Ecto neural progenitor cell (in vitro differentiated cells): ENCODE measurements at regions not wholly inside any gene's neighbourhood (a gene's known extent, or its start where the extent isn't known, plus 50 kb on each side); places are given as distances from the start of the nearest gene placed in this dataset.
A peak's percentile ranks its signal among the peaks of the same experiment; 100 is the strongest.

Source experiments
- DNase-seq: peaks from one replicate; pipeline ENCODE4 v3.0.0-alpha.2; 2018; ENCODE audit warnings: low spot score

DNA sequence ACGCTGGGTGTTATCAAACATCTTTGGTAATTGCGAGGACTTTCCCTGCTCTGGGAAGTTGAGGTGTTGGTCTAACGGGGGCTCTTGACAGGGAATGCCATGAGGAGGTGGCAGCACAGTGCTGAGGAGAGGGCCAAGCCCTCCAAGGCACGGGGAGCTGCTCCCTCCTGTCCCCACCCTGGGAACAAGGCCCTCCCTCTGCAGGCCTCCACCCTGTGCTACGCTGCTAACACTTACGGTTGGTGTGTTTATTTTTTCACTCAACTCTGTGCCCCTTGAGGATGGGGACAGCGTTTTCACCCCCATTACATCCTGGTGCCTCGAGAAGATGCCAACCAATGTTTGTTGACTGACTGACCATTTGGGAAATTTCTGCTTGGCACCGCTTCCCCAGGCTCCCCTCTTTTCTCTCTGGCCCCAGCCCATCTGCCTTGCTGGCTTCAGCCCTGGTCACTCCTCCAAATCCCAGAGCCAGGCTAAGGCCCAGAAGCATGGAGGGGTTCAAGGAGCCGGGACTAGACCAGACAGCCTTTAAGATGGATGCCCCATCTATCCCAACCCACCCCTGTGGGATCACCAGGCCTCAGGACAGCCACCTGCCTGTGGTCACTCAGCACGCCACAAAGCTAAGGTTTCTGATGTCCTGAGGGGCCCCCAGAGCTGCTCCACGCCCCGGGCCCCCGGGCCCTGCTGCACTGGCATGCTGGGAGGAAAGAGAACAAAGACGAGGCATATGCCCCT is 125.7 kb downstream of the BARX1 start:
- DNase-seq, result no peak

DNA sequence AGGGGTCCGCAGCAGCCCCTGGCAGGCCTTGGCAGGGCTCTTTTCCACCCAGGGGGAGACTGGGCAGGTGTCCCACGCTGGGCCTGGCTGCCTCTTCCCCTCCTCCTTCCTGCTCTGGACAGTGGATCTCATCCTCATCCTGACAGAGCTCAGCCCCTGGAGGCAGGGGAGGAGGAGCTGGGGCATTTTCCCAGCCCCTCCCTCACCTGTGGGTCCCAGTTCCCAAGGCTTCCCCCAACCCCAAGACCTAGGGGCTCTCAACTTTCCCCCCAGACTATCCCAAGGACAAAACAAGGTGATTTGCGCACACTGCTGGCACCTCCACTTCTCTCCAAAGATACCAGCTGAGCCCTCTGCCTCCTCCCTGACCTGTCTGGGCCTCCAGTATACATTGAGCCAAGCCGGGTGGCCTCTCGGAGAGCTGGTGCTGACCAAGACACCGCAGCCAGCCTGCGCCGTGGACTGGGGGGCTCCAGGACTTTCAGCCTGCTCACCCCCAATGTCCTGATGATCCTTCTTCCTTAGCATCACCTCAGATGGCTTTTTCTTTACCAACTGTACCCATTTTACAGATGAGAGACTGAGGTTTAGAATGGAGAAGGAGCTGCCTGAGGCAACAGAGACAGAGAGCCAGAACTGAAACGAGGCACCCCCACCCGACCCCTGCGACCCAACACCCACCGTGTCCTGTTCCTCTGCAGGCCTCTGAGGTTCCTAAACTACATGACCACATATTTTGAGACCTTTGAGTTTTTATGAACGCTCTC is 126.6 kb downstream of the BARX1 start:
- no peak for DNase-seq

DNA sequence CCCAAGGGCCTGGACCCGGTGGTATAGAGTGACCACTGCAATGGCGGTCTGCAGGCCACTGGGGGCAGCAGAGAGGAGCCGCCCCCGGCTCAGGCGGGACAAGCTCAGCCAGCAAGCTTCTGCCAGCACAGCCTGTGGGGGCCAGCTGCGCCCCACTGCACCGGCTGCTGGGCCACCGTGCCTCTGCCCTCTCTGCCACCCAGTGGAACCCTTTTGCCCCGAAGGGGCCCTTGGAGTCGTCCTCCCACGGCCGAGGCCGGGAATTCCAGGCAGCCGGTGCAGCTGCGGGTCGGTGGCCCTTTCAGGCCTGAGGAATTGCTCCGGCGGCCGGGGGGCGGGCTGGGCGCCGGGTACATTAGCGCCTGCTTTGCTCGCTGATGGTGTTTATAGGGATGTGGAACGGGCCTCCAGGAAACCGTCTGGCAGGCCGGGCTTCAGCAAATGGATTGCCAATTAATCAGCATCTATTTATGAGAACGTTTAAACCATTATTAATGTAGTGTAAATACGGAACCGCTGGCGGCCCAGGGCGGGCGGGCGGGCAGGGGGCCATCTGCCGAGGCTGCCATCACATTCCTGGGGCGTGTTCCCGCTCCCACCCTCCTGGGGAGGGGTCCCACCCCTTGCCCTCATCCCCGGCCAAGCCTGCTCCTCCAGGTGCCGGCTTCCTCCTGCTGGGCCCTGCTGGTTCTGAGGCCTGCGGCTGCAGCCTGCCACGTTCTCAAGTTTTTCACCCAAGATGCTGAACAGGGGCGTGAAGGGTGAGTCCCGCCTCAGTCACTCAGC is 127.4 kb downstream of the BARX1 start:
- peak; percentile 87 for DNase-seq

DNA sequence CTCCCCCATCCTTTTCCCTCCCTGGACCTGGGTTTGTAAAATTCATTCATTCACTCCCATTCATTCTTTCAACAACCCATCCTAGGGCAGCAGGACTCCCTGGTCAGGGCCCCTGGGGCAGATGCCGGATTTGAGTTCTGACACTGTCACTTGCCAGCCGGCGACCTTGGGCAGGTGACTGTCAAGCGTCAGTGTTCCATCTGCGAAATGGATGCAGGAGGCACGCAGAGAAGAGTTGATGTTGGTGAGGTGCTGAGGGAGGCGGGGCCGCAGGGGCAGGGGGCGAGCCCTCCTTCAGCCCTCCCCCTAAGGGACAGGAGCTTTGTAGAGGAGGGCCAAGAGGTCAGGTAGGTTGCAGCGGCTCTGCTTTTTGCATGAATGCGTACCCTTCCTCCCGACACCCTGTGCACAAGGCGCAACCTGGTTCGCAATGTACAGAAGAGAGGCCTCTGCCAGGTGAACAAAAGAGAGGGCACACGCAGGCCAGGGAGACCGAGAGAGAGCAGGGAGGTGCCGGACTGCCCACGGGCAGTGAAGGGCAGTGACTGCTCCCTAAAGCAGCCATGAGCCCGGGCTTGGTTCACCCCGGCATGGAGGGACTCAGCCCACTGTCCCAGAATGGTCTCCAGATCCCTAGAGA is 128.1 kb downstream of the BARX1 start:
- DNase-seq, result peak; percentile 47

DNA sequence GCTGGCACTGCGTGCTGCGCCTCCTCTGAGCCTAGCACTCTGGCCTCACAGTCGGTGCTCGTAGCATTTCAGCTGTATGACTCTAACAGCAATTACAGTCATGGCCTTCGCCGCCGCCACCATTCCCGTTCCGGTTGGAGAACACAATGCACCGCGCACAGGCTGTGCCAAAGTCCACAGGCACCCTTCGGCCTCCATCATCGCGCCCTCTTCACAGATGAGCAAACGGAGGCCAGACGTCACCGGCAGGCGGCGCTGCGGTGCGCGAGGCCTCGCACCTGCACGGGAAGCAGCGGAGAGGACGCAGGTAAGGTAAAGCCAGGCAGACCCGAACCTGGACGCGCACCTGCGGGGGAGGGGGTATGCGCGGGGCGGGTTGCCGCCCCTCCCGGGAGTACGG is 128.9 kb downstream of the BARX1 start:
- peak; percentile 54 for DNase-seq

DNA sequence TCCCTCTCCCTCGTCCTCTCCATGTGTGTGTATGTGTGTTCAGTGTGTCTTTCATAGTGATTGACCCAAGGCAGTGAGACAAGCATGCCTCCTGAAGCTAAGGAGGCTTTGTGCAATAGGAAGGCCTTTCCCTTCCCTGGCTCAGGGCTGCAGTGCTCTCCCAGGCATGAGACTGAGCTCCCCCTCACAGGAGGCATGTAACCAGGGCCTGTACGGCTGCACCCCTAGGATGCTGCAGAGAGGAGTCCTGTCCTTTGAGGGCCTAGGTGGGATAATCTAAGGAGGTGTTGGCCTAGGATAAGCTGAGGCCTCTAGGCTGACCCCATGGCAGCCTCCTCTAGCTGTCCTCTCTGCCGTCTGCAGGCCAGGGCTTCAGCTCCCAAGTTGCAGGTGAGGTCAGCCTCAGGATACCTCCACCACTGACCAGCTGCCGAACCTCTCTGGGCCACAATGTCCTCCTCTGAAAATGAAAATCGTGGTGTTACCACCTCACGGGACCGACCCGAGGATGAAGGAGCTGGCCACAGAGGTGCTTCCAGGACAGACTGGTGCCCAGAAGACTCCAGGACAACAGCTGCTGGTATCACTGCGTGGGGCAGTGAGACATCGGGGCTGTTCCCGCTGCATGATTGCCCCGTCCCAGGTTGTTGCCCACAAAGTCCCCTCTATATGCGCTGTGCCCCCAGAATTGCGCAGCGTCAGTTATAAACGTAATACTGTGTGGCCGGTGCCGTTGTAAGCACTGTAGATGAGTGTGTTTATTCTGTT is 129.6 kb downstream of the BARX1 start:
- peak; percentile 39 for DNase-seq

DNA sequence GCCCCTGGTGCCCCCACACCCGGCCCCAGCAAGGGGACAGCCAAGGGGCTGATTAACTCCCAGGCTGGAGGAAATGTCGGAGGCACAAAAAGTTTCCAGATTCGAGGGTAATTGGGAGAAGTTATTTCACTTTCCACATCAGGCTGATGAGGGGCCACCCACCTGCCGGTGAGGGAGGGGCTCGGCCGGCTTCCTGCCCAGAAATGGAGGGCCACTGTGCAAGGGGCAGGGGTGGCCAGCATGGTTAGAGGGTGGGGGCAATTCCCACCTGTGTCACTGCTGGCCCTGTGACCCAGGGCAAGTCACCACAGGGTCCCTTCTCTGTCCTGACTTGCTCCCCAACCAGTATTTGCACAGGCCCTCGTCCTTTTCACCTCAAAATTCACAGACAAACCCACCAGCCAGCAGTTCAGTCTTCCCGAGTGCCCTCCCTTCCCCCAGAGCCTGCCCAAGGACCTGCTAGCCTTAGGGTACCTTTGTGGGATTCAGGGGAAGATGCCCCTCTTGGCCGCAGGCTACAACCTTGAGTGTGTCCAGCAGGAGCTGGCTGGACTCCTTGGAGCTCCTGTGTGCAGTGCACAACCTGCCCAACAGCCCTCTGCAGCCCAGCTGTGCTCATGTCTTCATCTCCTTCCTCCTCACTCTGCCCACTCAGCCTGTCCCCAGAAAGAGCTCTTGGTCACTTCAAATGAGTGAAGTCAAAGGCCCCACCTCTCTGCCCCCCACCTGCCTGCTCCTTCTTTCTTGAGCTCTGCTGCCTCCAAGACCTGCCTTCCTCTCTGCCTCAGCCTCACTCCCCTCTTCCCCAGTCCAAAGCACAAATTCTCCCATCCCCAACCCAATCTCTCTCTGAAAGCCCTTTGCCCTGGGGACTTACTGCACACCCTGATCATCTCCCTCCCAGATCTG is 130.5 kb downstream of the BARX1 start:
- no peak for DNase-seq

DNA sequence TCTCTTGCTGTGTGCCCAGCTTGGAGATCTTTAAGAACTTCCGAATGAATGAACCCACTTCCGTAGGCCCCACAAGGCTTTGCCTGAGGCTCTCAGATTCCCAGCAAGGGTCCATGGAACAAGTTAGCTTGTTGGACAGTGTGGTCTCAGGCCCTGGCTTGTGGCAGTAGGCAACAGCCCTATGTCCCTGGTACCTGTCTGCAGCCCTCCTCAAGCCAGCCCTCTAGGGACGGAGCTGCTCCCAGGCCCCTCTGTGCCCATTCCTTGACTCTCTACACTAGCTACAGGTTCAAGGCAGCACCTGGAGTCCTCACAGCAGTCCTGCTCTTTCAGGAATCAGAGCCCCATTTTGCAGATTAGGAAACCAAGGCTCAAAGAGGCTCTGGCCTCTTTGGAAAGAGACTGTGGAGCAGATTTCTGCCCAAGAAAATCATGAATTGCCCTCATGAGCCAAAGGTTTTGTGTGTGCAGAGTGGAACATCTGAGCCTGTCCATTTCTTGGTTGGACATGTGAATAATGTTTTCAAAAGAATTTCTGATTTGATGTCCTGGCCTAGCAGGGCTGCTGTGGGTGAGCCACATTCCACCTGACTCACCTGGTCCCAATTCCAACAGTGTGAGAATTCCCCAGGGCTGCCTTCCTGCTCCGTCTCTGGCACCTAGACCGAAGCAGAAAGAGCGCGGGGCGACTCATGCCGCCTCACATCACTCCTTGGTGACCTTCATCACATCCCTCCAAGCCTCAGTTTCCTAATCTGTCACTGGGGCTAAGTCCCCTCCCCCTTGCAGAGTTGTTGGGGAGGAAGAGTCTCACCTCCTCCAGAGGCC is 131.7 kb downstream of the BARX1 start:
- DNase-seq, result no peak

DNA sequence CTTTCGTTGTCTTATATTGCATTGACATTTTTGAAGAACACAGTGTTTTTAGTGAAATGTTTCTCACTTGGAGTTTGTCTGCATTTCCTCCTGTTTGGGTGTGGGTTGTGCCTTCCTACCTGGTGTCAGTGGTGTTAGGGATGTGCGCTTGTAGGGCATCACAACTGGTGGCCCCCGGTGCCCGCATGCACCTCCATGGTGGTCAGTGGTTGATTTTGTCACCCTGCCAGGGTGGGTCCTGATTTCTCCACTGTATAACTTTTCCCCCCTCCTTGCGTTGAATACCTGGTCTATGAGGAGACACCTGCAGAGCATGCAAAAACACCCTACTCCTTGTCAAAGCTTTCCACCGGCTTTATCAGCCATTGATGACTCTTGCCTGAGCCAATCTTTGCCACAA is 132.9 kb downstream of the BARX1 start:
- DNase-seq, result no peak

DNA sequence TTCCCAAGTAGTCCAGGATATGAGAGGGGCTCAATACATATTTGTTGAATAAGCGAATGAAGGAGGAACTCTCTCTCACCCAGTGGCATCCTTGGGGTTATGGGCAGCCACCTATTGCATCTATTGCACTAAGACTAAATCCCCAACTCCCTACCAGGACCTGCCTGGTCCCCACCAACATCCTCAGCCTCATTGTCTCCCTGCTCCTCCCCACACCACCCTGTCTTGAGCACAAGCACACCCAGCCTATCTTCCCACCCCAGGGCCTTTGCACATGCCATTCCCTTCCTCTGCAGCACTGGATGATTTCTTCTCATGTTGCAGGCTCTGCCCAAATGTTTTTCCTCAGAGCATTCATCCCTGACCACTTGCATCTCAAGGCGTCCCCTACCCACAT is 133.8 kb downstream of the BARX1 start:
- no peak for DNase-seq

DNA sequence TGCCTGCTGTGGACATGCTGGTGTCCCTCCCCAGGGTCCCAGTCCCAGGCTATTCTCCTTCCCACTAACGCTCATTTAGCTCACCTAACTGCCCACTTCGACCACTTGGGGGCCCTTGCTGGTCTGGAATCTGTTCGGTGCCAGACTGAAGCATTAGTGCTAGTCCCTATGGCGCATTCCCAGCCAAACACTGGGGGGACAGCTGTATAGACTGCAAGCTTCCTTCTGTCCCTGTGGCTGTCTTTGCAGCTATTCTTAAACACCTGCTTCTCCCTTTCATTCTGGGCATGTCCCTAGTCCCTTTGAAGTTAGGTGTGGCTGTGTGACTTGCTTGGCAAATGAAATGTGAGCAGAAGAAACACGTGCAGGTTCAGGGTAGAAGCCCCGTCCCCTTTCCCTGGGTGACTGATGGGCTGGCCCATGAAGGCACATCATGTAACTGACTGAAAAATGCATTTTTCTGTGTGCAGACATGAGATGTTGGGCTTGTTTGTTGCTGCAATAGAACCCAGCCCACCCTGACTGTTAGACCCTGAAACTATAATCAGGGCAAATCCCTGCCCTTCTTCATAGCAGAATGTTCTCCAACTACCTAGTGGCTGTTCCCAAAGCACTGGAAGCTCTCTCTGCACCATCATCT is 134.4 kb downstream of the BARX1 start:
- peak; percentile 45 for DNase-seq

DNA sequence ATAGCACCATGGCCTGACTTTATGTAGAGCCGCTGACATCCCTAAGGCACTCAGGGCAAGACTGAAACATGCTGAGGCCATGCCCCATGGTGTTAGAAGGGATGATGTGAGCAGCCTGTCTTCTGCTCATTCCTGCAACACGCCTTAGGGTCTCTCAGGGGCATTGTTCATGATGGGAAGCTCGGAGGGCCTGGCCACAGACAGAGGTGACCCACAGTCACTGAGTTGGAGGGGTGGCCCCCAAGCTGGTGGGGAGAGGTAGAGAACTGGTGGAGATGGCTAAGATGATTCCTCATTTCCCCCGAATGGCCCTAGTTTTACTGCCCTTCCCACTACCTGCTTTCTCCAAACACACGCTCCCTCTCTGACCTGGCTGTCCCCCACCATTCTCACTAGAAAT is 135.2 kb downstream of the BARX1 start:
- DNase-seq, result no peak

DNA sequence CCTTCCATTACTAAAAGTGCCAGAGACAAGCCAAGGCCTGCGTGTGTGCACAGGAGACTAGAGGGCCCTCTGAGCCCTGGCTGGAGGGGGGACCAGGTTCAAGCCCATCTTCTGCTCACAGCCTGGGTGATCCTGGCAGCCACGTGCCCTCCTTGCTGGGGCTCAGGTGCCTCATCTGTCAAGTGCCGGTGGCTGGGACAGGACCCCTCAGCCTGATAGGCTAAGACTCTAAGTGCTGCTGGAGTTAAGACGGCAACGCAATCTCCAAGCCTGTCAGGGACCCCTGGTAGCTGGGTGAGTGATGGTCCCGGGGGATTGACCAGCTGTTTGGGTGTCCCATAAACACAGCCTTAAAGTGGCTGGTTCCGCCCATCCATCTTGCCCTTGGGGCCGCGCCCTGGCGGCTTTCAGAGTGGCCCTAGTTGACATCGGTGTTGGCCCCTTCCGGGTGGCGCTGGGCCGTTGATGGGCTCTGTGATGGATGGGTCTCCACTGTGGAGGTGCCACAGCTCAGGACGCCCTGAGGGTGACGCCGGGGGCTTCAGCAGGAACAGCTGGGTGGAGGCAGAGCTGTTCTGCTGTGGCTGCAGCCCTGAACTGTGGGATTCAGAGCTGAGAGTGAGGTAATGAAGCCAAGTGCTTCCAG is 136.2 kb downstream of the BARX1 start:
- peak; percentile 43 for DNase-seq

DNA sequence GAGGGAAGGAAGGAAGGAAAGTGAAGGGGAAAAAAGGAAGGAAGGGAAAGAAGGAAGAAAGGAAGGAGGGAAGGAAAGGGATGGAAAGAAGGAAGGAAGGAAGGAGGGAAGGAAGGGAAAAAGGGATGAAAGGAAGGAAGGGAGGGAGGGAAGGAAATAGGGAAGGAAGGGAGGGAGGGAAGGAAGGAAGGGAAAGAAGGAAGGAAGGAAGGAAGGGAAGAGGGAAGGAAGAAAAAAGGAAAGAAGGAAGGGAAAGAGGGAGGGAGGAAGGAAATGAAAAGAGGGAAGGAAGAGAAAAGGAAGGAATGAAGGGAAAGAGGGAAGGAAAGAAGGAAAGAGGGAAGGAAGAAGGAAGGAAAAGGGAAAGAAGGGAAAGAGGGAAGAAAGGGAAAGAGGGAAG is 136.9 kb downstream of the BARX1 start:
- DNase-seq, result no peak

DNA sequence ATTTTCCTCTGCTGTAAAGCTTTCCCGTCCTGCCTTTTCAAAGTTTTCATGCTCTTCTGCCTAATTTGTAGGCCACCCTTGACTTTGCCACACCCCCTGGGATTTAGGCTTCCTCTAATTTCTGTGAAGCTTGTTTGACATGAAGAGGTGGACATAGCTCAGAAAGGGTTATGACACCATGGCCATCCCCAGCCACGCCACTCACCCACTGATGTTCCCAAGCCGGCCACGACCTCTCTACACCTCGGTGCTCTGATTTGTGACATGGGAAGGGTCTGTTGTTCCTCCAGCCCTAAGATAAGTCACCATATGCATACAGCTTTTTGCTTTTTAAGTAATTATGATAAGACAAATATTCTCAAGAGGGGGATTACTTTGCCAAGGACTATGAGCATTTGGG is 139.5 kb downstream of the BARX1 start:
- no peak for DNase-seq

DNA sequence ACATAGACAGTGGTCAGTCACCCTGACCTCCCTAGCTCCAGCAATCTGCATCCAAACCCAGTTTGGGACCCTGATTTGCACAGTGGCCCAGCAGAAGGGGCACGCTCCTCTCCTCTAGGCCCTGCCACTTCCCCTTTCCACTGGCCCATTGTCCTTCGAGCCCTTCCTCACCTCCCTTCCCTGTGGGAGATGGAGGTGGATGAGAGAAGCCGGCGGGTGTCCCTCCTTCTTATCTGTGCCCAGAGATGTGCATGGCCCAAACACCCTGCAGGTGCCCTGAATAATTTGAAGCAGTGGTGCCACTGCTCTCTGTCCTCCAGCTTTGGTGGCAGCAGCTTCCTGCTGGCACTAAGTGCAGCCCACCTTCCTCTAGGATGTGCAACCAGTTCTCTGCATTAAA is 140.0 kb downstream of the BARX1 start:
- peak; percentile 34 for DNase-seq

DNA sequence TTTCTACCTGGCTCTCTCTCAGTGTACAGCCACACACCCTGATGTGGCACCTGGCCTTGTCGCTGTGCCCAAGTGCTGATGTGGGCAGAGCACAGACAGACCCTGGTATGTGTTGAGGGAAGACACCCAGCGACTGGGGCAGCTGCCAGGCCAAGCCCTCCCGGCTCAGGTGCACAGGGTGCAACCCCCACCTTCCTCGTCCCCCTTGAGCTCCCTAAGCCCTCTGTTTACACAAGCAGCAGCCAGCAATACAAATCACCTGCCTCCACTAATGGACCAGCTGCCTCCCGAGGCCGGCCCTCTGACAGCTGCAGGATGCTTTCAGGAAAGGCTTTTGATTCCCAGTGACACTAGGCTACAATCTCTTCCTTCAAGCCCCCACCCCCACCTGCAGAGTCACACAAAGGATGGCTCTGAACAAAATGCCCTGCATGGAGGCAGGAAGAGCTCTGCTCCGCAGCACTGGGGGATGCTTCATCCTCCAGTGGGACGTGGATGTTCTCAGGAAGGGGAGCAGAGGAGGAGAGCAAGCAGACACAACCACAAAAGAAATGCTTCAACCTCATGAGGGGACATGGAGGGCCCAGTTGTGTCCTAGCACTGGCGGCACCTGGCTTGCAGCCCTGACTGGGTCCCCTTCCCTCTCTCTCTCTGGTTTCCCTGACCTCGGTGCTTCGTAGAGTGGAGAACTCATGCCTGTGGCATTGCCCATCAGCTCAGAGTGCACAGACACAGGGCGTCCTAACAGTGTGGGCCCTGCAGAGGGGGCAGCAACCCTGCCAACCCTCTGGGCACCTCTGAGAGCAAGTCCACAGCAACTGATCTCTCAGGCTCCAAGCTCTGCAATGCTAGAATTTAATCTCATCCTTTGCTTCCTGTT is 140.8 kb downstream of the BARX1 start:
- peak; percentile 52 for DNase-seq
